Activated effector memory CD4-positive, alpha-beta T cell treated with Interleukin-2 at 50 U/mL for 16 hours (primary cell): ENCODE measurements at regions not wholly inside any gene's neighbourhood (a gene's known extent, or its start where the extent isn't known, plus 50 kb on each side); places are given as distances from the start of the nearest gene placed in this dataset.
A peak's percentile ranks its signal among the peaks of the same experiment; 100 is the strongest.
"Not testable (repeated sequence)": the region's sequence is repeated elsewhere in the genome, so short reads cannot be mapped to it uniquely, and the experiment has no call there.

Experiments used
- DNase-seq: peaks from one replicate; pipeline ENCODE4 v3.0.0-alpha.2; 2020

DNA sequence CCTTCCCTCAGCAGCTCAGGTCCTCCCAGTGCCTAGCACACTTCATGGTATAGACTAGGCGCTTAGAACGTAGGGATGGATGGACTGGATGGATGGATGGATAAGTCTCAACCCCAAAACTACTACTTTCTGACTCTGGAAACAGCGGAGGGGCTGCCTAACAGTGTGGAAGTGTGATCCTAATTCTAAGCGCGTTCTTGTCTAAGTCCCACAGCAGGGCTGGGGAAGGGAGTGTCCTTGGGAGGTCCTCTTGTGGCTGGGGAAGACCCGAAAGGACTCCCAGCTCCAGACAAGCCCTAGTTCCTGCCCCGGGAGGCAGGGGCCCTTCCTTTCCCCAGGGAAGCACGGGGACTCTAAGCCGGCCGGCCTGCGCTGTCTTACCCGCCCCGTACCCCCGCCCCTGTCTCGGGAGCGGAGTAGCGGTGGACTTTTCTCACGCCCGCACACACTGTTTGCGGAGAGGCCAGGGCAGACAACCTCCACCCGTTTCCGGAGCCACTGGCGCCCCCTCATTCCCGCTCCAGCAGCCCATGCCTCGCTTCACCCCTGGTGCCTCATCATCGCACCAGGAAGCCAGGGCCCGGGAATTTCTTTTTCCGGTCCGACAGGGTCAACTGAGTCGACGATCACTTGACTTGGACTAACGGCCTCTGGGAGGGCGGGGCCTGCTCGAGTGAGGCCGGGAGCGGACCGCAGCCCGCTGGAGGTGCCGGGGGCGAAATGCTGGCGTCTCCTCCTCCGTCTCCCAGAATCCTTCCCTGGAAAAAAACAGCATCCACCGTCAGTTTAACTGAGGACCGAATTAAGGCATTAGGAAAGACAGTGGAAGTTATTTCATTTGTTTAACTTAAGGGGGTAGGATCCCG lies 133.3 kb downstream of the TBC1D2B start:
- DNase-seq = no peak

DNA sequence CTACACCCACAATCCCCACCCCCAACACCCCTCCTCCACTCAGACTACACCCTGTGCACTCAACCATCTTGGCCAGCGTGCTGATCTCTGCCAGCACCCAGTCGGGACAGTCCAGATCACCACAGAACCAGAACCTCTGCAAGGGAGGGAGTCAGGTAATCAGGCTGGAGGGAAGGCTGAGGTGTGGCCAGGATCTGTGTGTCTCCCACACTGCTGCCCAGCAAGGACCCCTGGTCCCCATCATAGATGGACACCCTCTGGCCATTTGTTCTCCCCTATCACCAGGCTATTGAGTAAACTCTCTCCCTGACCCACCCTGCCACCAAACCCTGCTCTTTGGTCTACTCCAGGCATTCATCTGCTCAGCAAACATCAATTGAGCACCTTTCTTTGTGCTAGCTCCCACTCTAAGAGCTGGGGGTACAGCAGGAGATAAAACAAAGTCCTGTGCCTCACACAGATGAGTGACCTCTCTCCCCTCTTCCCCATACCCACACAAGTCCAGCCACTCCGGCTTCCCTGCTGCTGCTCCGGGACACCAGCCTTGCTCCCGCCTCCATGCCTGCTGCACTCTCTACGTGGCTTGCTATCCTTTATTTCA lies 134.8 kb downstream of the TBC1D2B start:
- DNase-seq = no peak

DNA sequence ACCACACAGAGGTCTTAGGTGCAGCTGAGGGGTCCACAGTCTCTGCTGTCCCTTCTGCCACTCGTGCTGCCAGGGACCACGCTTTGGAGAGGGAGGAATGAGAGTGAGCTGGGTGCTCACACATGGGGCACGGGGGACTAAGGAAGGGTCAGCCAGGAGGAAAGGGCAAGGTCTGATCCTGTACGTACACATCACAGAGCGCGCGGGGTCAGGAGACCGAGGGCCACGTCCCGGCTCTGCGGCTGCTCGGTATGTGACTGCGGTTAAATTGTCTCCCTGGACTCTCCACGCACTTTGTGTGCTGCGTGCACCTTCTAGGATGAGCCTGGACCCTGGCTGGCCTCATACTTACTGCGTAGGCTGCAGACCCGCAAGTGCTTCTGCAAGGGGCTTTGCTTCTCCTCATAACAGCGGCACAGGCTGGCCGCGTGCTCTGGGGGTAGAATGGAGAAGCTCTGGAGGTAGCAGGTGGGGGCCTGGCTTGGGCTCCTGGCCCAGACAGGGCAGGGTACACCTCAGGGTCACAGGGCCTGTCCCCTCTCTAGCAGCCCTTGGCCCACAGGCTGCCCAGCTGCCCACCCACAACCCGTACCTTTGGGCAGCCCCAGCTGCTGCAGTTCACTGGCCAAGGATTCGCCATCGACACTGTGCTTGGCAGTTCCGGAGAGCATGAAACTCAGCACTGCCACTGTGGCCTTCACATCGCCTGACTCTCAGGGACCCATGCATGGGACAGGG lies 136.3 kb downstream of the TBC1D2B start:
- not testable (repeated sequence) for DNase-seq

DNA sequence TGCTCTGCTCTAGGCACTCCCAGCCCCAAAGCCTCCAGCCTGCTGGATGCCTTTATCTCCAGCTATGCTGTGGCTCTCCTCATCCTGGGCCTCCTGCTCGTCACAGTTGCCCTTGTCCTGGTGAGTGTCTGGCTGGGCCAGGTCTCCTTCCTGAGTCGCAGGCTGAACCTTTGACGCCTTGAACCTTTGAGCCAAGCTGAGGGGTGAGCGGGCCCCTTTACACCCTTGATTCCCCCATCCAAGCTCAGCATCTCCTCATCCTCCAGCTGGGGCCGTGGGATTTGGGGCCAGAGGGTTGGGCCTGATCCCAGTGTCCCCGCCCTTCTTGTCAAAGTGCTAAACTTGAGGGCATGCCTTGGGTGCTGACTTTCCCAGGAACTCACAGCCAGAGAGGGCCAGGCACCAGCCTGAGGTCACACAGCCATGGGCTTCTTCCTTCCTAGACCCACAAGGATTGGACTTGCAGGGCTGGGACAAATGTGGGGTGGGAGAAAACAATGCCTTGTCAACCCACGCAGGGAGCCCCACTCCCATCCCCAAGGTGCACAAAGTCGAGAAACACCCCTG lies 137.0 kb downstream of the TBC1D2B start:
- DNase-seq = no peak

DNA sequence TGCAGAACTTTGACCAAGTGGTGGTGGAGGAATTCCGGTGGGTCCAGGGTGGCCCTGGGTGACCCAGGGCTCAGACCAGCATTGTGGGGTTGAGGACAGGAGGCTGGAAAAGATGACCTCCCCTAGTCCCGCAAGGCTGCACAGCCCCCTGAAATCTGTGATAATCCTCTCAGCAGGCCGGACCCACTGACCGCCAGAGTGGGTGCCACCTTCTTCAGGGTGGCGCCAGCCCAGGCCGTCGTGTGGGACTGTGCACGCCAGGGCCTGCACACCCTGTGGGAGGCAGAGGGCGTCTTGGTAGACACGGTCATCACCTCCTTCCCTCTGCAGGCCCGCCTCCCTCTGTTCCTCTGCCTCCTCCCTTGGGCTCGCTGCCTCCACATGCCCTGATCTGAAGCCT lies 137.7 kb downstream of the TBC1D2B start:
- DNase-seq = no peak

DNA sequence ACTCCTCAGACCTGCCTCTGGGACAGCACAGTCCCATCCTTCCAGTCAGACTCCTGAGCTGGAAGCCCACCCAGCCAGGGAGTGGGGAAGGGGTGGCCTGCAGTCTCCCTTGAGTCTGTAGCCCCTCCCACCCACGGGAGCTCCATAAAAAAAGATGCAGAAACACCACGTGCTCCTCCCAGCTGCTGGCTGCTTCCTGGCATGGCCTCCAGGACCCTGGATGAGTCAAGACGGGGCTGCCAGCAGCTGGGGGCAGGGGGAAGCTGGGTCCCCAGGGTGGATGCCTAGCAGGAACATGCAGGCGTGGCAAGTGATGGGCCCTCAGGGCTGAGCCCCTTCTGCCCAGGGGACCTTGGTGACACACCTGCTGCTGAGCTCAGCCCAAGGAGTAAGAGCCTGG lies 138.5 kb downstream of the TBC1D2B start:
- not testable (repeated sequence) for DNase-seq

DNA sequence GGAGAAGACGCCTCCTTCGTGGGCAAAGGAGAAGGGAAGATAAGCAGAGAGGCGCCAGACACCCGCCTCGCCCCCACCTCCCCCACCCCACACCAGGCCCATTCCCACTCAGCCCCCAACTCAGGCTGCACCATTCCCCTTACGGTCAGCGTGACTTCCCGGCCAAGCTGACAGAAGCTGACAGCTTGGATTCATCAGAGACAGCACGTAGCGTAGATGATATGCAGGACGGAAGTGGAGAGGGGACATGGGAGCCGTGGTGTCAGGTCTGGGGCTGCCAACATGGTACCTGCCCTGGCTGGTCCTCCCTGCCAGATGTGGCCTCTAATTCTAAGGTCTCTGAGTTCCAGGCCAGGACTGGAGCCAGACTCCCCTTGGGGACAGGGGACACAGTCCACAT lies 139.0 kb downstream of the TBC1D2B start:
- DNase-seq = not testable (repeated sequence)

DNA sequence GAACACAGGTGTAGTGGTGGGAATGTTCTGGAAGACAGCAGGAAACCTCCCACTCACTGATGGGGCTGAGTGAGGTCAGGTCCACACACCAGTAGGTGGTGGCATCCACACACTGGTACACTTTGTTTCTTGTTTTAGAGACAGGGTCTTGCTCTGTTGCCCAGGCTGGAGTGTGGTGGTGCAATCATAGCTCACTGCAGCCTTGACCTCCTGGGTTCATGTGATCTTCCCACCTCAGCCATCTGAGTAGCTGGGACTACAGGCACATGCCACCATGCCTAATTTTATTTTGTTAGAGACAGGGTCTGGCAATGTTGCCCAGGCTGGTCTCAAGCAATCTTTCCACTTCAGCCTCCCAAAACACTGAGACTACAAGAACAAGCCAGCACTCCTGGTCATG lies 140.9 kb downstream of the TBC1D2B start:
- not testable (repeated sequence) for DNase-seq

DNA sequence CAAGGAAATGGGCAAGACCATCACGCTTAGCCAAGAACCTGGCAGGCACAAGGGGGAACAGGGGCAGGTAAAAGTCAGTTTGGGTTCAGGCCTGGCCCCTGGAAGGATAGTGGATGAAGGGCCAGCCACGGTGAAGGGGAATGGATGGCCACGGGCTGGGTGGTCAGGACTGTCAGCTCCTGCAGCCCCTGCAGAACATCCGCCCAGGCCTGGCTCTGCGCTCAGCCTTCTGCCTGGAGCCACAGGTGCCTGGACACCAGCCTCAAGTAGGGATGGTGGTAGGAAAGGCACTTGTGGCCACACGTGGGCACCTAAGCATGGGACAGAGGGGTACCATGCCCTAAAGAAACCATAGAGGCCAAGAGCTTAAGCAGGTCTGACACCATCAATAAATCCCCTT lies 143.0 kb downstream of the TBC1D2B start:
- DNase-seq = not testable (repeated sequence)

DNA sequence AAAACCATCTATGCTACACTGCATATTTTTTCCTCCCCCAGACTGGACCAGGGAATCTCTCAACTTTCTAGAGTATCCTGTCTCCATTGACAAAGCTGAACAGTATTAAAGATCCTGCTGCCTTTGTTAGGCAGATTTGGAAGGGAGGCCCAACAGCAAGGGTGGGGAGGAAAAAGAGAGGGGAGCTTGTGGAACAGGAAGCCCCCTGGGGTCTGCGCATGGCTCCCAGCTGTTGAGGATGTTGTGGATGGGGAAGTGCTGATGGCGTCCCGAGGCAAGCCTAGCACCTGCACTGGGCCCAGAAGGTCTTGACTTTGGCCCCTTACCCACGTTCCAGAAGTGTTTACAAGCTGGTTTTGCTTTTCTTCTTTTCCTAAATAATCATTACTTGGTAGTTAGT lies 146.6 kb downstream of the TBC1D2B start:
- not testable (repeated sequence) for DNase-seq

DNA sequence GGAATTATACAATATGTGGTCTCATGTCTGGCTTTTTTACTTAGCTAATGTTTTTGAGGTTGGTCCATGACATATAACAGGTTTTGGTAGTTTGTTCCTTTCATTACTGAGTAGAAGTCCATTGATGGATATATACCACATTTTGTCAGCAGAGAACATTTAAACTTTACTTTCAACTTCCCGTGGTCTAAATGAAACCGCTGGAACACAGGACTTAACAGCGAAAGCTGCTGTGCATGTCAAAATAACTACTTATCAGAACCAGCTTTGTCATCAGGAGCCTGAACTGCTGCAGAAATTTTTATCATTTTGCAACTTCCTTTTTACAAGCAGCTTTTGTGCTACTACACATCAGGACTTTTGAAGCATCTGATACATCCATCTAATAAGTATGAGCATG lies 147.0 kb downstream of the TBC1D2B start:
- not testable (repeated sequence) for DNase-seq

DNA sequence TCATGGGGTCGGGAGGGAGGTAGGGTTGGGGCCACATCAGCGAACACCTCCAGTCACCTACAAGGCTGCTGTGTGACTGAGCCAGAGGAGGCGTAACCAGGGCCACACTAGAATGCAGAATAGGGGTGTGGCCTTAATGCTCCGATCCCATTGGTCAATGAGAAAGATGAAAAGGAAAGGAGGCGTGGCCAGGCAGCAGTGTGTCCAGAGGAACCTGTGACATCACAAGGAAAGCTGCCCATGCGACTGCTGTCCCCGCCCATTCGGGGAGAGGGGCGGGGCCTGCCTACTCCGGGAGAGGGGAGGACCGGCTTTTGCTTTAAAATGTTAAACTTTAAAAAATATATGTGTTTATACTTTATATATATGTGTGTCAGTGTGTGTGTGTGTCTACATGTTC lies 150.7 kb downstream of the TBC1D2B start:
- not testable (repeated sequence) for DNase-seq

DNA sequence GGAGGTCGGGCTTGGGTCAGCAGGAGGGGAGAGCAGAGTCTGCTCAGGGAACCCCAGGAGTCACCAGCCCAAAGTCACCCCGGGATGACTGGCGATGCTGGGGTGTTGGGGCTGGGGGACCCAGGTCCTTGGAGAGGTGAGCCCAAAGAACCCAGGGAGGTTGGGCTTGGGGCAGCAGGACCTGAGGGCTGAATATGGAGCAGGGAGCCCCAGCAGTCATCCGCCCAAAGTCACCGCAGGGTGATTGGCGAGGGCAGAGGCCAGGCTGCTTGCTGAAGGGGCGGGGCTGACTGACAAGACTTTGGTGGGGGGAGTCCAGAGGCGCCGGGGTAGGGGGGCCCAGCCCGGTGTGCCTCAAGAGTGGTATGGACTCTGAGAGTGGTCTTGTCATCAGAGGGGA lies 151.2 kb downstream of the TBC1D2B start:
- not testable (repeated sequence) for DNase-seq

DNA sequence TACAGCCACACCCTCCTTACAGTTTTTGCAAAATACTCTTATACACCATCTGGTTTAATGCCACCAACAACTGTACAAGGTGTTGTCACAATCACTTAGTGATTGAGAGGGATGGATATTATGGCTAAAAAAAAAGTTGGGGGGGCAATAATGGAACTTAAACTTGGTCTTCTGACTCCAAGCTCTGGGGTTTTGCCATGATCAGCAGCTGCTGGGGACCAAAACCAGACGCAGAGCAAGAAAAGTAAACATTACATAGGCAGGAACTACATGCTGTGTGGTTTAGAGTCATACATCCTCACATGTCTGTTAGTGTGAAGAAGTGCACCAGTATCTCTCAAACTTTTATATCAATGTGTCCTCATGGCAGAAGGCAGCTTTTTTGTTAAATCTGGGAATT lies 152.4 kb downstream of the TBC1D2B start:
- DNase-seq = not testable (repeated sequence)

DNA sequence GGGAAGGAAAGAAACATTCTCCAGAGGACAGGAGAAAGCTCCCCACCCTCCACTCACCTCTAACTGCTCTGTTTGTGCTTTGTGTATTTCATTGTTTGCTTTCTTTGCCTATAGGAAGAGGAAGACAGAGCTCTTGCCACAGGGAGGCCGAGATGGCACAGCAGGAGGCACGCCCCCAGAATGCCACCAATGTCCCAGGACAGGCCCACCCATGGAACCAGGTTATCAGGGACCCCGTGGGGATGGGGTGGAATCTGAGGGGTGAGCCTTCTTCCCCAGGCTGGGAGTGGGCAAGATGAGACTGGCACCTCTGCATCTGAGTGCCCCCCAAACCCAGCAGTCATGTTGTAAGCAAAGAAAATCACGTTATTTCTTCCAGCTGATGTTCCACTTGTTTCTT lies 155.8 kb downstream of the TBC1D2B start:
- DNase-seq = no peak

DNA sequence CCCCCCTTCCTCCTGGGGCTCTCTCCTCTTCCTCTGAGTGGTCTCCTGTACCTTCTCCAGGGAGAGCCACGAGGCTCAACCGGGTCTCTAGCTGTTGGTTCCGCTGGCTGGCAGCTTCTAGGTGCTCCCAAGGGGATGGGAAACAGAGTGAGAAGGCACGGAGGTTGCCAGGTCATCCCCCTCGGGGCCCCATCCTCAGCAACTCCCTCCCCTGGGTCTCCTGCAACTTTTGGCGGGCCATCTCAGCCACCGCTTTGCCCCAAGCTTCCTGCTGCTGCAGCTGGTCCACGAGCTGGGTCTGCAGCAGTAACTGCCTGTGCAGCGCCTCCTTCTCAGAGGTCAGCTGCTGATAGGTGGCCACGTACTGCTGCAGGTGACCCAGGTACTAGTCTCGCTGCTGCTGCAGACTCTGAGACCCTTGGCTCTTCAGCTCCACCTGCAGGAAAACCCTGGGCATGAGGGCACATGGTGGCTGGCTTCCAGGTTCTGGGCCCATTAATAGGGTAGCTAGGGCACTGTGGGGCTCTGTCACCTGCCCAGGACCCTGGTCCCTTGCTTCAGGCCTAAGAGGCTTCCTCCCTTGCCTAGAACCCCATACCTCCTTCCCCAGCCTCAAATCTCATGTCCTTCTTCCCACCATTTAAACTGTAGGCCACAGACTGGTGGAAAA lies 160.4 kb downstream of the TBC1D2B start:
- DNase-seq = not testable (repeated sequence)

DNA sequence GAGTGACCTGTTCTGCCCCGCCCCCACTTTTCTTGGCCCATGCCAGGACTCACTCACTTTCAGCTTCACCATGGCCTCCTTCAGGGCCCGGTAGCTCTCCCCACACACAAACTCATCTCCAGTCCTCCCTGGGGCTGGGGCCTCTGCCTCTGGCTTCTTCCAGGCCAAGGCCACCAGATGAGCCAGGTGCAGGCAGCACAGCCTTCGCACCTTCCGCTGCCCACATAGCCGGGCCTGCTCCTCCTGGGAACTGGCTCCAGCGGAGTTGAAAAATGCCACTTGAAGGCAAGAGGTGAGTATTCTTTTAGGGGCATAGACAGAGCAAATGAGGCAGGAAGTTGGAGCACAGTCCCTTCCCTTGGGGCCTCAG lies 161.6 kb downstream of the TBC1D2B start:
- DNase-seq = not testable (repeated sequence)

DNA sequence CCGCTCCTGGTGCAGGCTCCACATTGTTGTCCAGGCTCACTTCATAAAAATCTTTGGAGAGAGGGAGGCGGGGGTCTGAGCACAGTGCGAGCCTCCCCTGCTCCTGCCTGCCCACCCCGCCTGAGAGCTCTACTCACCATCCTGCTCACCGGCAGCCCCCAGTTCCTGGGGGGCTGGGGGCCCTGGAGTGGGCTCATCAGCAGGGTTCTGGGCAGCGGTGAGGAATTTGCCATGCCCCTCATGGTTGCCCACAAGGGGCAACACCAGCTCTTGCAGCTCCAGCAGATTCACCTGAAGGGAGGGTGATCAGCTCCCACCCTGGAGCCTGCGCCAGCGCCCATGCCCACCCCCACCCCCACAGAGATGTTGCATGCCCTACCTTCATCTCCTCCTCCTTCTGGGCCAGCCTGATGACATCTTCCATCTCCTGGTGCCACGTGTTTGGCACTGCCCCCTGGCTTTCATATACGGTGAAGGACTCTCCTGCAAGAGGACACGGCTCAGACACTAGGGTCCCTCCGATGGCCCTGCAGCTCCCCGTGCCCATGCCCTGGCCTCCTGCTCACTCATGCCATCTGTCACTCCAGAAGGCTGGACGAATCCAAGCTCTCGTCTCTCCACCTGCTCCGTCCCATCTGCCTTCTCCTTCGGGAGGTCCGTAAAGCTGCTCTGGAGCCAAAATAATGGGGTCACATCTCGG lies 162.1 kb downstream of the TBC1D2B start:
- no peak for DNase-seq

DNA sequence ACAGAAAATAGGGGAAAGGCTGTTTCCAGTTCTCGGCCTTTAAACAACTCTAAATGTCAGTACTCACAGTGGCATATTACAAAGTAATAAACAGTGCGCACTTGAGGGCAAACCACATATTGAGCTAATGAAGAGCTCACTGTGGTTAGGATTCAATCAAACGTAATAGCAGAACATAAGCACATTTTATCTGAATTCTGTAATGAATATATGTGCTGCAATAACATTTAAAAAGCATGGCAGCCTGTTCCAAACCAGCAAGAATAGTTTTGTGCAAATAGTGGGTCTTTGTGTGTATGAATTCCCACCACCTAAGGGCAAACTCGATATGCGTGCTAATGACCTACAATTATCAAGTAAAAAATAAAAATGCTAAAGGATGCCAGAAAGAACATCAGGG lies 163.0 kb downstream of the TBC1D2B start:
- not testable (repeated sequence) for DNase-seq

DNA sequence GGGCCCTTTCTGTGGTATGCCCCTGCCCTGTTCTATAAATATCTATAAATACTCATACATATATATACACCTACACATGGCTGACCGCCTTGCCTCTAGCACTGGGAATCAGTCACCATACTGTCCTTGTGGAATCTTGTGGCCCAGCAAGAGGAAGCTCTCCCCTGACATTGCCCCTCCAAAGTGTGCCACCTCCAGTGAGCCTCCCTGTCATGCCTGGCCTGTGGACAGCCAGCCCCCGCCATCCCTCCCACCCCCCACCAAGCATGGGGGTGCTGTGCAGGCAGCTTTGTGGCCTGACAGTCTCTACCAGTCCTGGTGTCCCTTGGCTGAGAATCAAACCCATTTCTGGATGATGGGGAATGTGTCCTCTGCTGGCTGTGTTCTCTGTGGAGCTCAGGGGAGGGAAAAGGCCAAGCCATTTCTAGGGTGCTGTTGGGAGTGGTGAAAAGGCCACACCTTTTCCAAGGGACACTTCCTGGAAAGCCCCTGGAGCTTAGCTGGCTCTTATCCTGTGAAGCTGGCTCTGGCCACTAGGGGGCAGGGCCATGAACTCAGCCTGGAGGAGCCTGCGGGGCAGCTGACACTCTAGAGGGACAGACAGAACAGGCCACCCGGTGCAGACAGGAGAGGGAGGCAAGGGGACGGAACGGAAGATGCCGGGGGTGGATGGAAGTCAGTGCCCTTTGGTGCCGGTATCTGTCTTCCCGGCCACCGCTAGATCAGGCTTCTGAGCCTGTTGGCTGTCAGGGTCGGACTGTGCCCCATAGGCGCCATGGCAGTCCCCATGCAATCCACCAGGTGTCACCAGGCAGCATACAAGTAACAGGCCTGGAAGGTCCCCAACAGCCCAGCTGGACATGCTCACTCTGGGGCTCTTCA lies 167.2 kb downstream of the TBC1D2B start:
- peak; percentile 62 for DNase-seq
